B cell (primary cell): ENCODE measurements at regions not wholly inside any gene's neighbourhood (a gene's known extent, or its start where the extent isn't known, plus 50 kb on each side); places are given as distances from the start of the nearest gene placed in this dataset.

Experiments
- ATAC-seq: fragments of 200-7000 bp; cut with Tn5 transposase; one replicate; pipeline ENCODE4 v1.10.0; 2021; ENCODE audit warnings: low read depth, mild to moderate bottlenecking, moderate number of reproducible peaks, moderate library complexity
- CTCF ChIA-PET: fragments of 350-600 bp; sonication (Branson Sonifier 250); formaldehyde crosslinking; loops from one replicate; lab custom pipeline; 2021; ENCODE audit warnings: antibody characterized with exemption, inconsistent platforms; lab: Charles Lee
- POLR2A ChIA-PET: fragments of 350-600 bp; sonication (Branson Sonifier 250); formaldehyde crosslinking; loops from one replicate; lab custom pipeline; 2021; ENCODE audit warnings: antibody characterized with exemption; lab: Charles Lee
- DNase-seq: peaks from one replicate; pipeline ENCODE4 v3.0.0; 2013
- H2AFZ ChIP-seq: 2 replicates; pipeline ENCODE4 v1.6.1; 2012; ENCODE audit warnings: mild to moderate bottlenecking, low read depth, low read length; ENCODE audit not compliant: insufficient read depth, poor library complexity, severe bottlenecking
- H3K27ac ChIP-seq, 2 donors: 1 replicate in 1 of 2; 2 replicates in 1 of 2; pipeline ENCODE4 v1.5.1; 2012 to 2013; ENCODE audit warnings: low read length in 2 of 2, mild to moderate bottlenecking in 2 of 2, moderate library complexity in 1 of 2
- H3K27me3 ChIP-seq, 4 experiments: fragments of 200-600 bp in 1 of 4; sonication (generic) in 1 of 4; replicated peaks in 1 of 4; 1 replicate in 2 of 4; 2 replicates in 2 of 4; pipeline versions ENCODE4 v1.6.1 to v1.7.0; 2013 to 2016; ENCODE audit warnings: low read length in 3 of 4, mild to moderate bottlenecking in 2 of 4, mixed read lengths in 1 of 4, moderate library complexity in 1 of 4; ENCODE audit not compliant: insufficient read depth in 4 of 4, control insufficient read depth in 3 of 4; ENCODE audit errors: control extremely low read depth in 1 of 4
- H3K36me3 ChIP-seq, 2 experiments: replicated peaks in 1 of 2; 1 replicate in 1 of 2; 2 replicates in 1 of 2; pipeline versions ENCODE4 v1.6.1 to v1.7.1; 2013; ENCODE audit warnings: low read length in 1 of 2; ENCODE audit not compliant: insufficient read depth in 2 of 2, control insufficient read depth in 1 of 2; ENCODE audit errors: control extremely low read depth in 1 of 2, extremely low read depth in 1 of 2
- H3K4me1 ChIP-seq, 2 donors: fragments of 200-600 bp in 1 of 2; sonication (generic) in 1 of 2; 1 replicate in 1 of 2; 2 replicates in 1 of 2; pipeline versions ENCODE4 v1.5.1 to v1.6.1; 2013 to 2017; ENCODE audit warnings: low read length in 2 of 2; ENCODE audit not compliant: control insufficient read depth in 2 of 2, insufficient read depth in 2 of 2
- H3K4me2 ChIP-seq: replicated peaks from 2 replicates; pipeline ENCODE3; 2012; ENCODE audit warnings: mild to moderate bottlenecking, low read depth, low read length; ENCODE audit not compliant: poor library complexity, severe bottlenecking
- H3K4me3 ChIP-seq, 5 experiments: fragments of 200-600 bp in 1 of 5; sonication (generic) in 1 of 5; 1 replicate in 3 of 5; 2 replicates in 2 of 5; pipeline versions ENCODE4 v1.5.1 to v1.7.0; 2011 to 2016; ENCODE audit warnings: low read length in 4 of 5, mild to moderate bottlenecking in 4 of 5, low read depth in 2 of 5, control low read depth in 1 of 5, moderate library complexity in 1 of 5; ENCODE audit not compliant: insufficient read depth in 1 of 5; ENCODE audit errors: control extremely low read depth in 1 of 5, extremely low read depth in 1 of 5
- H3K79me2 ChIP-seq: fragments of 200-600 bp; sonication (generic); one replicate; pipeline ENCODE4 v1.6.0; 2016; ENCODE audit warnings: low read length; ENCODE audit not compliant: control insufficient read depth, insufficient read depth
- H3K9ac ChIP-seq: fragments of 200-600 bp; sonication (generic); 2 replicates; pipeline ENCODE4 v1.6.1; 2017; ENCODE audit warnings: mild to moderate bottlenecking, low read length, moderate library complexity
- H3K9me3 ChIP-seq, 3 donors: one replicate each; pipeline versions ENCODE4 v1.6.1 to v1.7.1; 2013; ENCODE audit warnings: low read length in 2 of 3; ENCODE audit not compliant: control insufficient read depth in 2 of 3, insufficient read depth in 1 of 3; ENCODE audit errors: control extremely low read depth in 1 of 3
- H4K20me1 ChIP-seq: 2 replicates; pipeline ENCODE4 v1.6.0; 2012; ENCODE audit warnings: mild to moderate bottlenecking, low read length; ENCODE audit not compliant: insufficient read depth, control insufficient read depth, poor library complexity, severe bottlenecking
- H3K27ac Mint-ChIP-seq: one replicate; pipeline ENCODE4 v1.8.0; 2021; ENCODE audit warnings: mixed read lengths
- H3K27me3 Mint-ChIP-seq: one replicate; pipeline ENCODE4 v1.8.0; 2021; ENCODE audit warnings: mixed read lengths
- H3K4me1 Mint-ChIP-seq: one replicate; pipeline ENCODE4 v1.8.0; 2021; ENCODE audit warnings: mixed read lengths
- H3K4me3 Mint-ChIP-seq: one replicate; pipeline ENCODE4 v1.8.0; 2021; ENCODE audit warnings: mixed read lengths
- H3K9me3 Mint-ChIP-seq: one replicate; pipeline ENCODE4 v1.8.0; 2022; ENCODE audit warnings: mixed read lengths; ENCODE audit not compliant: insufficient read depth
- EZH2 ChIP-seq: IDR thresholded peaks from 2 replicates; pipeline ENCODE4 v1.6.1; 2012; ENCODE audit warnings: borderline replicate concordance, low read depth, mild to moderate bottlenecking, moderate library complexity, low read length; ENCODE audit not compliant: insufficient read depth, poor library complexity, severe bottlenecking
- WGBS: methylation state at CpG from one replicate; pipeline ENCODE4 v1.1.5; 2013; ENCODE audit warnings: missing lambda C conversion rate; ENCODE audit not compliant: insufficient coverage; 5-methylcytosine and 5-hydroxymethylcytosine counted together
- intact Hi-C: fragments of 100-400 bp; cut with micrococcal nuclease; formaldehyde crosslinking; loops from one replicate; pipeline ENCODE4 v1.10.0; 2022
- TF ChIP-seq, protein P1 (sequence below): fragments of 200-600 bp; IDR thresholded peaks from one replicate; pipeline ENCODE4 v1.8.0; 2022; ENCODE audit warnings: antibody characterized with exemption, mild to moderate bottlenecking

GRCh38 chr5:39811381-39811780, 386.6 kb upstream of the DAB2 start:
- ATAC-seq, result no peak
- no peak for DNase-seq
- Histone ChIP-seq H3K9me3 (no peaks in the 10 kb centered on the region), H3K27ac (no peak overlapping the region), H3K4me1 (no peaks in the 10 kb centered on the region), H3K36me3 (no peaks in the 10 kb centered on the region), H3K4me3 (no peak overlapping the region), H3K79me2 (no peaks in the 10 kb centered on the region), H3K4me2 (no peak overlapping the region), H3K27me3 (no peaks in the 10 kb centered on the region), H2AFZ (no peak overlapping the region), H4K20me1 (no peaks in the 10 kb centered on the region), H3K9ac (no peak overlapping the region)
- H3K4me3 Mint-ChIP-seq, result no peak overlapping the region
- H3K27me3 Mint-ChIP-seq, result no peaks in the 10 kb centered on the region
- intact Hi-C loops, result no loop called here
- H3K4me1 Mint-ChIP-seq, result no peaks in the 10 kb centered on the region
- no peak overlapping the region for H3K27ac Mint-ChIP-seq
- TF ChIP-seq, protein P1, sequence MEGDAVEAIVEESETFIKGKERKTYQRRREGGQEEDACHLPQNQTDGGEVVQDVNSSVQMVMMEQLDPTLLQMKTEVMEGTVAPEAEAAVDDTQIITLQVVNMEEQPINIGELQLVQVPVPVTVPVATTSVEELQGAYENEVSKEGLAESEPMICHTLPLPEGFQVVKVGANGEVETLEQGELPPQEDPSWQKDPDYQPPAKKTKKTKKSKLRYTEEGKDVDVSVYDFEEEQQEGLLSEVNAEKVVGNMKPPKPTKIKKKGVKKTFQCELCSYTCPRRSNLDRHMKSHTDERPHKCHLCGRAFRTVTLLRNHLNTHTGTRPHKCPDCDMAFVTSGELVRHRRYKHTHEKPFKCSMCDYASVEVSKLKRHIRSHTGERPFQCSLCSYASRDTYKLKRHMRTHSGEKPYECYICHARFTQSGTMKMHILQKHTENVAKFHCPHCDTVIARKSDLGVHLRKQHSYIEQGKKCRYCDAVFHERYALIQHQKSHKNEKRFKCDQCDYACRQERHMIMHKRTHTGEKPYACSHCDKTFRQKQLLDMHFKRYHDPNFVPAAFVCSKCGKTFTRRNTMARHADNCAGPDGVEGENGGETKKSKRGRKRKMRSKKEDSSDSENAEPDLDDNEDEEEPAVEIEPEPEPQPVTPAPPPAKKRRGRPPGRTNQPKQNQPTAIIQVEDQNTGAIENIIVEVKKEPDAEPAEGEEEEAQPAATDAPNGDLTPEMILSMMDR, result no peak
- no peak for TF ChIP-seq EZH2
- CTCF ChIA-PET, result no interaction called here
- POLR2A ChIA-PET, result no interaction called here
- no peaks in the 10 kb centered on the region for H3K9me3 Mint-ChIP-seq

DNA sequence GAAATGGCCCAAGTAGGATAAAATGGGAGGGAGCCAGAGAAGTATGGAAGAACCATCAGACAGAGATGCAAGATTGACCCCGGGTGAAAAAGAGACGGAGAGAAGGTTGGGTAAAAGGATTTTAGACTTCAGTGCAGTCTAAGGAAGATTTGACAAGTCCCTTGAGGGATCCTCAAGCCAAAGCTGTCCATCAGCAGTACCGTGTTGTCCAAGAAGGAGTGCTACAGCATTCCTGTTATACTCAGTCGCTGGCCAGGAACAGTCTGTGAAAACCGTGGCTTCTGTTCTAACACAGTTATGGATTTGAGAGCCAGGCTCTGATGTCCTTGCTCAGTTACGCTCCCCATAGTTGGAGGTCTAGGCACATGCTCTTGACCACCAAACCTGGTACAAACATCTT, 383.9 kb upstream of the DAB2 start:
- H3K9me3 ChIP-seq, result no peaks in the 10 kb centered on the region
- H3K27me3 ChIP-seq, result no peaks in the 10 kb centered on the region
- H3K27me3 Mint-ChIP-seq, result no peaks in the 10 kb centered on the region
- H3K79me2 ChIP-seq, result no peaks in the 10 kb centered on the region
- no peak for DNase-seq
- H3K4me3 ChIP-seq, result no peak overlapping the region
- no peak overlapping the region for H3K9ac ChIP-seq
- H3K27ac ChIP-seq, result no peak overlapping the region
- H3K4me3 Mint-ChIP-seq, result no peak overlapping the region
- ChIA-PET CTCF (no interaction called here), POLR2A (no interaction called here)
- no peak overlapping the region for H3K4me2 ChIP-seq
- H3K9me3 Mint-ChIP-seq, result no peaks in the 10 kb centered on the region
- intact Hi-C loops, result no loop called here
- H3K36me3 ChIP-seq, result no peaks in the 10 kb centered on the region
- H4K20me1 ChIP-seq, result no peaks in the 10 kb centered on the region
- TF ChIP-seq EZH2, result no peak
- TF ChIP-seq, protein P1, result no peak
- WGBS, result 93% methylated on average over 5 of the region's 6 CpGs
- H3K4me1 Mint-ChIP-seq, result no peaks in the 10 kb centered on the region
- no peaks in the 10 kb centered on the region for H3K4me1 ChIP-seq
- no peak overlapping the region for H2AFZ ChIP-seq
- no peak overlapping the region for H3K27ac Mint-ChIP-seq
- ATAC-seq, result no peak
